ENCODE measurements at regions not wholly inside any gene's neighbourhood (a gene's known extent, or its start where the extent isn't known, plus 50 kb on each side); places are given as distances from the start of the nearest gene placed in this dataset.
"Not testable (repeated sequence)": the region's sequence is repeated elsewhere in the genome, so short reads cannot be mapped to it uniquely, and the experiment has no call there.

DNA sequence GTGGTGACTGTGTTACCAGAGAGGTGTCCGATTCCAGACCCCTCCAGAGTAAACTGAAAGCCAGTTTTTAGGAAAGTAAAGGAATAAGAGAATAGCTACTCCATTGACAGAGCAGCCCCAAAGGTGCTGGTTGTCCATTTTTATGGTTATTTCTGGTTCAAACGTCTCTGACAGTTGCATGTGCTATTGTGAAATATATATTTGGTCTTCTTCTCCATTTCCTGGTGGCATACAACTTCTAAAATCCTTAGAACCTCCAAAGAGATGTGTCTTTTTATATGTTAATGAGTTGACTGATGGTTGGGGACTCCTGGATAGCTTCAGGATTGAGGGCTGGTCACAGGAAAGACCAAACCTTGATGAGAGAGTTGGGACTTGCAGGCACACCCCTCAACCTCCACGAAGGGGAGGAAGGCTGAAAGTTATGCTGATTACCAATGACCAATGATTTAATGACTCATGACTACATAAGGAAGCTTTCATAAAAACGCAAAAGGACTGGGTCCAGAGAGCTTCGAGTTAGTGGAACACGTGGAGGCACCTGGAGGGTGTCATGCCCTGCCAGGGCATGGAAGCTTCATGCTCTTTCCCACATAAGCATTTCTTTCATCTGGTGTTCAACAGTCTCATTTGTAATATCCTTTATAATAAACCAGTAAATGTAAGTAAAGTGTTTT is 100.7 kb downstream of the SLC16A1 start:
- DNase-seq (ENCODE audit: low spot score), result peak; percentile 39

DNA sequence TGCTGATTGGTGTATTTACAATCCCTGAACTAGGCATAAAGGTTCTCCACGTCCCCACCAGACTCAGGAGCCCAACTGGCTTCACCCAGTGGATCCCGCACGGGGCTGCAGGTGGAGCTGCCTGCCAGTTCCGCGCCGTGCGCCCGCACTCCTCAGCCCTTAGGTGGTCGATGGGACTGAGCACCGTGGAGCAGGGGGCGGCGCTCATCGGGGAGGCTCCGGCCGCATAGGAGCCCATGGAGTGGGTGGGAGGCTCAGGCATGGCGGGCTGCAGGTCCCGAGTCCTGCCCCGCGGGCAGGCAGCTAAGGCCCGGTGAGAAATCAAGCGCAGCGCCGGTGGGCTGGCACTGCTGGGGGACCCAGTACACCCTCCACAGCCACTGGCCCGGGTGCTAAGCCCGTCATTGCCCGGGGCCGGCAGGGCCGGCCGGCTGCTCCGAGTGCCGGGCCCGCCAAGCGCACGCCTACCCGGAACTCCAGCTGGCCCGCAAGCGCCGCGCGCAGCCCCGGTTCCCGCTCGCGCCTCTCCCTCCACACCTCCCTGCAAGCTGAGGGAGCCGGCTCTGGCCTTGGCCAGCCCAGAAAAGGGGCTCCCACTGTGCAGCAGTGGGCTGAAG is 101.5 kb downstream of the SLC16A1 start:
- not testable (repeated sequence) for DNase-seq (ENCODE audit: low spot score)

DNA sequence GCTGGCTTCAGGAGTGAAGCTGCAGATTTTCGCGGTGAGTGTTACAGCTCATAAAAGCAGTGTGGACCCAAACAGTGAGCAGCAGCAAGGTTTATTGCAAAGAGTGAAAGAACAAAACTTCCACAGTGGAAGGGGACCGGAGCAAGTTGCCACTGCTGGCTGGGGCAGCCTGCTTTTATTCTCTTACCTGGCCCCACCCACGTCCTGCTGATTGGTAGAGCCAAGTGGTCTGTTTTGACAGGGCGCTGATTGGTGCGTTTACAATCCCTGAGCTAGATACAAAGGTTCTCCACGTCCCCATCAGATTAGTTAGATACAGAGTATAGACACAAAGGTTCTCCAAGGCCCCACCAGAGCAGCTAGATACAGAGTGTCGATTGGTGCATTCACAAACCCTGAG is 102.1 kb downstream of the SLC16A1 start:
- not testable (repeated sequence) for DNase-seq (ENCODE audit: low spot score)

DNA sequence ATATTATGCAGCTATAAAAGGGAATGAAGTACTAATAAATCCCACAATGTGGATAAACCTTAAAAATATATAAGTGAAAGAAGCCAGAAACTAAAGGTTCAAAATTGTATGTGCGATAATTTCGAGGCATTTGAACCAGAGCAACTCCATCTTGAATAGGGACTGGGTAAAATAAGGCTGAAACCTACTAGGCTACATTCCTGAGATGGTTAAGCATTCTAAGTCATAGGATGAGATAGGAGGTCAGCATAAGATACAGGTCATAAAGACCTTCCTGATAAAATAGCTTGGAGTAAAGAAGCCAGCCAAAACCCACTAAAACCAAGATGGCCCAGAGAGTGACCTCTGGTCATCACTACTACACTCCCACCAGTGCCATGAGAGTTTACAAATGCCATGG is 103.1 kb downstream of the SLC16A1 start:
- DNase-seq (ENCODE audit: low spot score), result no peak

DNA sequence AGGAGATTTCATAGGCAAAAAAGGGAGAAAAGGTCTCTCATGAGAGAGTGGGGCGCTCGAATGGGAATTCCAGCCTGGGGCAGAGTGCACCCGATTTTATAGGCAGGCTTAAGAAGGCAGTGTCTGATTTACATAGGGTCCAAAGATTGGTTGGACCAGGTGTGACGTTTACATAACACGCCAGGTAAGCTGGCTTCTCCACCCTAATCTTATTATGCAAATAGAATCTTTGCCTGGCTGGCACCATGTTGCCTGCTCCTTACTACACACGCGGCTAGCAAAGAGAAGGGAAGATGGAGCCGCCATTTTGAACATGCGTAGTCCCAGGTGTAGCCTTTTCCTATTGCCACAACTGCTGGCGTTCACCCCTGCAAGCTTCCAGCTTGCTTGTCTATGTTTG is 103.7 kb downstream of the SLC16A1 start:
- DNase-seq (ENCODE audit: low spot score), result no peak

DNA sequence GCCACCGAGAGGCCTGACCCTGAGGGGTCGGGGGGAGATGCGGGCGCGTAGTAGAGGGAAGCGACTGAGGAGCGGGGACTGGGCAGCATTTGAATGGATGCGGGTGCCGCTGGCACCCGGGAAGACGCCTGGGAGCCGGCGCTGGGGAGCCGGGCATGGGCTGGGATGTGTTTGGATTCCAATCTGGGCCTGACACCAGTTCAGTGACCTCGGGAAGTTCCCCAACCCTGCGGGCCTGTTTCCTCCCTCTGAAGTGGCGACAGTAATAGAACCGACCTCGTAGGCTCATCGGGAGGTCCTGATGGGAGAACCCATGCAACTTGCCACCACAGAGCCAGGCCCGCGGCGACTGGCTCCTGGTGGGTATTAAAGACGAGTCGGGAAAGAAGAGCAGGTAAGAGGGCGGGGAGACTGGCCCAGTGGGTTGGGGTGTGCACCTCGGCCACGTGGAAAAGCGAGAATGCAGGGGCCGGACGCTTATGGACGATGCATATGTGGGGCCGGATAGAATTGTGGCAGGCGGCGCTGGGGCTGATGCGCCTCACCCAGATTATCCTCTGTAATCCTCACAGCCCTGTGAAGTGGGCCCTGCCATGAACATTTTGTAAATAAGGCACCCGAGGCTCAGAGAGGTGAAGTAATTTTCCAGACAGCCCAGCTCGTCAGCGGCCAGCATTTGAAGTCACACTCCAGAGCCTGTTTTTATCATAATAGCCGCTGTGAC is 105.8 kb downstream of the SLC16A1 start:
- no peak for DNase-seq (ENCODE audit: low spot score)

DNA sequence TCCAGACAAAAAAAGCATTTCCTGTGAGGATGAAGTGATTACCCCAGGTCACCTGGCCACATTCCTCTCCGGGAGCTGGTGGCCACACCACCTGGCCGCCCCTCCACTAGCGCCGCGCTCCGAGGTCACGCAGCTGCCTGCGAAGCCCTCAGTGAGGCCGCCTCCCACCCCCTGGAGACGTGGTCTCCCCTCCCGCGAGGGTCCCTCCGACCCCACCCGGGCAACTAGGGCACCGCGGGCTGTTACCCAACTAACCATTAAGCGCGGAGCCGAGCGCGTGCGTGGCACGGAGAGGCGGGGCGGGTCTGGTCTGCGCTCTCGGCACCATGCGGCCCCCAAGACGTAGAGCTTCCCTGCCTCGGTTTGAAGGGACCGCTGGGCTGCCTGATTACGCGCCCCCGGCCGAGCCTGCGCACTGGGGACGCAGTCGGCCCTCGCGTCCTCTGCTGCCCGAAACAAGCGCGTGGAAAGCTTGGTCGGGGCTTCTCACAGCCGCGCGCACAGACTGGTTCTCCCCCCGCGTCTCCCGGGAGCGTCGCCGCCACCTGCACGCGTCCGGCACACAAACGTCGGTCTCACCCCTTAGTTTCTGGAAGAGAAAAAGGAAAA is 106.5 kb downstream of the SLC16A1 start:
- peak; percentile 30 for DNase-seq (ENCODE audit: low spot score)

DNA sequence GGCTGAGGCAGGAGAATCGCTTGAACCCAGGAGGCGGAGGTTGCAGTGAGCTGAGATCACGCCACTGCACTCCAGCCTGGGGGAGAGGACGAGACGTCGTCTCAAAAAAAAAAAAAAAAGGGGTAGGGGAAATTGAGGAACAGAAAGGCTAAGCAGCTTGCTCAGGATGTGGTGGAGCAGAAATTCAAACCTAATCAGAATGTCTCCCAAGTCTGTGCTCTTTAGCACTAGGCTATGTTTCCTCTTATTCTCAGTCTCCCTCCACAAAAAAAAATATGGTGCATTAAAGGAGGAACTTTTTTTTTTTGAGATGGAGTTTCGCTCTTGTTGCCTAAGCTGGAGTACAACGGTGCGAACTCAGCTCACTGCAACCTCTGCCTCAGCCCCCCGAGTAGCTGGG is 114.2 kb downstream of the SLC16A1 start:
- DNase-seq (ENCODE audit: low spot score), result no peak

DNA sequence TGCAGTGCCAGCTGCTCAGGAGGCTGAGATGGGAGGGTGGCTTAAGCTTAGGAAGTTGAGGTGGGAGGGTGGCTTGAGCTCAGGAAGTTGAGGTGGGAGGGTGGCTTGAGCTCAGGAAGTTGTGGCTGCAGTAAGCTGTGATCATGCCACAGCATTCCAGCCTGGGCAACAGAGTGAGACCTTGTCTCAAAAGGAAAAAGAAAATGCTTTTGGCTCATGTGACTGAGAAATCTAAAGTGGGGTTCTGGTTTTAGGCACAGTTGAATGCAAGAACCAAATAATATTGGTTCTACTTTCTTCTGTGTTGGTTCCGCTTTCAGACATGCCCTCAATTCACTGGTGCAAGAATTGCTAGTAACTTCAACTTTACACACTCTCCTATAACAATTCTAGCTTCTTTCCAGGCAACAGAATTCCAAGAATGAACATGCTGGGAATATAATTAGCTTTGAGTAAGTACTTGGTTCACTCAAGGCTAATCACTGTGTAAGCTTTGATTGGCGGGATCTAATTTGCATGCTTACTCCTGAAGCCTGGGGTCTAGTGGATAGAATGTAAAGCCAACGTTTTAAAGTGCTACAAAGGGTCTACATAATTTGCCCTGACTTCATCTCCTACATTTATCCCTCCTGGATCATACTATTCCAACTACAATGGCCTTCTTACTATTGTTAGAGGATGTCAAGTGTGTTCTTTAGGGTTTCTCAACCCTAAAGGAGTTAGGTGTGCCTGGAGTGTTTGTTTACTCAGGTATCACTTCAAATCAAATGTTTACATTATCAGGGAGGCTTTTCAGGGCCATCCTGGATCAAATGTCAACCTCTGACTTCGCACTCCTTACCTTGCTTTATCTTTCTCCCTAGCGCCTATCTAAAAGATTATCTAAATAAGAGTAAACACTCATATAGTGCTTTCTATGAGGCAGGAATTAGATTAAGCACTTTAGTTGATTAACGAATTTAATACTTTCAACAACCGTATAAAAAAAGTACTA is 115.1 kb downstream of the SLC16A1 start:
- peak; percentile 58 for DNase-seq (ENCODE audit: low spot score)

DNA sequence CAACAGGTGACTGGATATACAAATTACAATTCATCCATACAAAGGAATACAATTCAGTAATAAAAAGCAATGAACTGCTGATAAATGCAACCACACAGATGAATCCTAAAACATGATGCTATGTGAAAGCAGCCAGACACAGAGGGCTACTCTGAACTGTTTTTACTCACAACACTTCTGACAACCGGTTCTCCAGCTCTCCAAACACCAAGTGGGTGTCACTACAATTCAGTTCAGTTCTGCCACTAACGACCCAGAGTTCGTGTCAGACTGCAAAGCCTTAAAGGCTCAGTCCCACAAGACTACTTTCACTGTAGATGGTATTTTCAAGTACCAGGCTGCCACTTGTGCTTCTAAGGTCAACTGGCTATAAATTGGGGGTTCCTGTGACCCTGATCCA is 119.4 kb downstream of the SLC16A1 start:
- DNase-seq (ENCODE audit: low spot score), result no peak

DNA sequence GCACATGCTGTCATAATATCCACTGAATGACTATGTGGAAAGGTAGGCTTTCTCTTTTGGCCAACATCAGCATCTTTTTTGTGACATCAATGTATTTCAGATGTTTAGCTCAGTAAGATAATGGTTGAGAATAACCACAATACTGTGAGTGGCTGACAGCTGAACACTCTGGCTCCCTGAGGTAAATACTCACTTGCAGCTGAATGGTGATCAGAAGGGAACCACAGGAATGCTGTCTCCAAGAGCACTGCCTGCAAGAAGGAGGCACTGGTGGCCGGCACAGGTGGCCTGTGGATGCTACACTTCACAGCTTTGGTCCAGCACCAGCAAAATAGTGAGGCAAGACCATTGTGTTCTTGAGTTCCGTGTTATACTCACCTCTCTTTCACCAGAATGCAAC is 118.7 kb upstream of the PPM1J start:
- peak; percentile 16 for DNase-seq (ENCODE audit: low spot score)

DNA sequence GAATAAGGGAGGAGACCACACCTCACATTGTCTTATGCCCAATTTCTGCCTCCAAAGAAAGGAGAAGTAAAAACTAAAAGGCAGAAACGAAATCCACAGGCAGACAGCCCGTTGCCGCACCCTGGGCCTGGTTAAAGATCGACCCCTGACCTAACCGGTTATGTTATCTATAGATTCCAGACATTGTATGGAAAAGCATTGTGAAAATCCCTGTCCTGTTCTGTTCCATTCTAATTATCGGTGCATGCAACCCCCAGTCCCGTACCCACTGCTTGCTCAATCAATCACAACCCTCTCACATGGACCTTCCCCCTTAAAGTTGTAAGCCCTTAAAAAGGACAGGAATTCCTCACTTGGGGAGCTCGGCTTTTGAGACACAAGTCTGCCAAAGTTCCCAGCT is 117.1 kb upstream of the PPM1J start:
- not testable (repeated sequence) for DNase-seq (ENCODE audit: low spot score)

DNA sequence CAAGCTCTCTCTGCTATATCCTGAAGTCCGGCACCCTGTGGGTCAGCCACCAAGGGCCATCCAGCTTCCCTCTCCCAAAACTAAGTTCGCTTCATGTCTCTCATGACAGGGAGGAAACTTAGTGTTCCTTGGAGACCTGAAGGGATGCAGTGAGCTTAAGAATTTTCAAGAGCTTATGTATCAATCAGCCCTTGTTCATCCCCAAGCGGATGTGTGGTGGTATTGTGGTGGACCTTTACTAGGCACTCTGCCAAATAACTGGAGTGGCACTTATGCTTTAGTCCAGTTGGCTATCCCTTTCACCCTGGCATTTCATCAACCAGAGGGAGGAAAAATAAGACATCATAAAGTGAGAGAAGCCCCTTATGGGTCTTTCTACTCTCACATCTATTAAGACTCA is 114.6 kb upstream of the PPM1J start:
- not testable (repeated sequence) for DNase-seq (ENCODE audit: low spot score)

DNA sequence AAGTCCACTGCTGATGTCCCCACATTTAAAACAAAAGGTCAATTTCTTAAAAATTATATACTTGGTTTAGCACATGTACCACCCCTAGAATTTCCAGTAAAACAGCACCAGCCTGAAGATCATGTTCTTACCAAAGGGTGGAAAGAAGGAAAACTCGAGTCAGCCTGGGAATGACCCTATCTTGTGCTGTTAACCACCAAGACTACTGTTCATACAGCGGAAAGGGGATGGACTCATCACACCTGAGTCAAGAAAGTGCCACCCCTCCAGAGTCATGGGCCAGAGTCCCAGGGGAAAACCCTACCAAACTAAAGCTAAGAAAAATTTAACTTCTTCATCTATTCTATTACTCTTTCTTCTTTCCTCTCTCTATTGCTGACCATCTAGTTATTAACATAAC is 113.6 kb upstream of the PPM1J start:
- peak; percentile 36 for DNase-seq (ENCODE audit: low spot score)

DNA sequence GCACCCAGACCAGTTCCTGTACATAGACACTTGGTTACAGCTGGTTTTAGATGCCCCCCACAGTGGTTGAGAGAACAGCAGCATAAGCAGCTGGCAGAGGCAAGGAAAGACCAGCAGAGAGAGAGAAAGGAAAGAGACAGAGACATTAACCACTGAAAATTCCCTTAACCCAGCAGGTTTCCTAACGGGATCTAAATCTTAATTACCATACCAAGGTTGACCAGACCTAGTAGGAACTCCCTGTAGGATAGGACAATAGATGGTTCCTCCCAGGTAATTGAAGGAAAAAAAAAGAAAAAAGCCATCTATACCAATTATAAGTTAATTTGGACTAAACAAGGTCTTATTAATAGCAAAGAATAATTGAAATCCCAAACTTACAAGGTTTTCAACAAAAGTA is 112.3 kb upstream of the PPM1J start:
- DNase-seq (ENCODE audit: low spot score), result not testable (repeated sequence)

DNA sequence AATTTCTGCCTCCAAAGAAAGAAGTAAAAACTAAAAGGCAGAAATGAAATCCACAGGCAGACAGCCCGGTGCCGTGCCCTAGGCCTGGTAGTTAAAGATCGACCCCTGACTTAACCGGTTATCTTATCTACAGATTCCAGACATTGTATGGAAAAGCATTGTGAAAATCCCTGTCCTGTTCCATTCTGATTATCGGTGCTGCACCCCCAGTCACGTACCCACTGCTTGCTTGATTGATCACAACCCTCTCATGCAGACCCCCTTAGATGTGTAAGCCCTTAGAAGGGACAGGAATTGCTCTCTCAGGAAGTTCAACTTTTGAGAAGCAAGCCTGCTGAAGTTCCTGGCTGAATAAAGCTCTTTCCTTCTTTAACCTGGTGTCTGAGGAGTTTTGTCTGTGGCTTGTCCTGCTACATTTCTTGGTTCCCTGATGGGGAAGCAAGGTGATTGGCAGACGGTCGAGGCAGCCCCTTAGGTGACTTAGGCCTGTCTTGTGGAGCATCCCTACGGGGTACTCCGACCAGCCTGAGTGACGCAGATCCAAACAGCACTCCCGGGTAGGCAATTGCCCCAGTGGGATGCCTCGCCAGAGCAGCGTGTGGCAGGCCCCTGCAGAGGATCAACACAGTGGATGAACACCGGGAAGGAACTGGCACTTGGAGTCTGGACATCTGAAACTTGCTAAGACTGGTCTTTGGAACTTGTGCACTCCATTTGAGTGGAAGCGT is 111.2 kb upstream of the PPM1J start:
- DNase-seq (ENCODE audit: low spot score), result no peak

DNA sequence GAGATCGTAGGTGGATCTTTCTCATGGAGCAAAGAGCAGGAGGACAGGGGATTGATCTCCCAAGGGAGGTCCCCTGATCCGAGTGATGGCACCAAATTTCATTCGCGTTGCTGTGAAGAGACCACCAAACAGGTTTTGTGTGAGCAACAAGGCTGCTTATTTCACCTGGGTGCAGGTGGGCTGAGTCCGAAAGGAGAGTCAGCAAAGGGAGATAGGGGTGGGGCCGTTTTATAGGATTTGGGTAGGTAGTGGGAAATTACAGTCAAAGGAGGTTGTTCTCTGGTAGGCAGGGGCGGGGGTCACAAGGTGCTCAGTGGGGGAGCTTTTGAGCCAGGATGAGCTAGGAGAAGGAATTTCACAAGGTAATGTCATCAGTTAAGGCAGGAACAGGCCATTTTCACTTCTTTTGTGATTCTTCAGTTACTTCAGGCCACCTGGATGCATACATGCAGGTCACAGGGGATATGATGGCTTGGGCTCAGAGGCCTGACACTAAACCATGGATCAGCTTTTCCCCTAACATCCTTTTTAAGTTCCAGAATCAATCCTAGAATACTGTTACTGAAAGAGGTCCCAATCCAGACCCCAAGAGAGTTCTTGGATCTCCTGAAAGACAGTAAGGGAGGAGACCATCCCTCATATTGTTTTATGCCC is 110.6 kb upstream of the PPM1J start:
- DNase-seq (ENCODE audit: low spot score), result not testable (repeated sequence)

DNA sequence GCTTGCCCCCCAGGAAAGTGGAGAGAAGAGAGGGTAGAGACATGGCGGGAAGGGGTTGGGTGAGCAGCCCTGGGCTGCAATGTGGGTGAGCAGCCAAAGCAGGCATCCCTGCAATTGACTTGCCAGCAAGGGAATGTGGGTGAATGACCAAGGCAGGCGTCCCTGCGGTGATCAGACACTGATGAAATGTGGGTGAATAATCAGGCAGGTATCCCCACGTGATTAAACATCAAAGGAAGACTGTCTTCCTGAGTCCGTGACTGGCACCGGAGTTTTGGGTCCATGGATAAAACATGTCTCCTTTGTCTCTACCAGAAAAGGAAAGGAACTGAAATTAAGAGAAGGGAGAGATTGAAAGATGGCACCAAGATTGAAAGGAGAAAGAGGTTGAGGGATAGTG is 109.9 kb upstream of the PPM1J start:
- not testable (repeated sequence) for DNase-seq (ENCODE audit: low spot score)

DNA sequence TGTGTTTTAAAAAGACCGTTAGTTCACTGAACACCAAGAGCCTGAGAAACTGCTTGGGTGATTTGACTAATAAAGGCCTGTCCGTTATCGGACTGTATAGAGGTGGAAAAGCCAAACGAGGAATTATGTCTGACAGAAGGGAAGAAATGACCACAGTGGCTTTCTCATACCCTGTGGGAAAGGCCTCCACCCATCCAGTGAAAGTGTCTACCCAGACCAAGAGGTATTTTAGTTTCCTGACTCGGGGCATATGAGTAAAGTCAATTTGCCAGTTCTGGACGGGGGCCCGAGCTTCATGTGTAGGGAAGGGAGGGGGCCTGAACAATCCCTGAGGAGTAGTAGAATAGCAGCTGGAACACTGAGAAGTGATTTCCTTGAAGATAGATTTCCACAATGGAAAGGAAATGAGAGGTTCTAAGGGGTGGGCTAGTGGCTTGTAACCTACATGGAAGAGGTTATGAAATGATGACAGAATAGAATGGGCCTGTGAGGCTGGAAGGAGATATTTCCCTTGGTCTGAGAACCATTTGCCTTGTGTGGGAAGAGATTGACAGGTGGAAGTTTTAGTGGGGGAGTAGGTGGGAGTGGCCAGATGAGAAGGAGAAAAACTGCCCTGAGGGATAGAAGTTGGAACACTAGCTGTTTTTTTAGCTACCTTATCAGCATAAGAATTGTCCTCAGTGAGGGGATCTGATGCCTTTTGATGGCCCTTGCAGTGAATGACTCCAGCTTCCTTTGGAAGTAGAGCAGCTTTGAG is 106.4 kb upstream of the PPM1J start:
- not testable (repeated sequence) for DNase-seq (ENCODE audit: low spot score)
